ENCODE measurements at regions not wholly inside any gene's neighbourhood (a gene's known extent, or its start where the extent isn't known, plus 50 kb on each side); places are given as distances from the start of the nearest gene placed in this dataset.

DNA sequence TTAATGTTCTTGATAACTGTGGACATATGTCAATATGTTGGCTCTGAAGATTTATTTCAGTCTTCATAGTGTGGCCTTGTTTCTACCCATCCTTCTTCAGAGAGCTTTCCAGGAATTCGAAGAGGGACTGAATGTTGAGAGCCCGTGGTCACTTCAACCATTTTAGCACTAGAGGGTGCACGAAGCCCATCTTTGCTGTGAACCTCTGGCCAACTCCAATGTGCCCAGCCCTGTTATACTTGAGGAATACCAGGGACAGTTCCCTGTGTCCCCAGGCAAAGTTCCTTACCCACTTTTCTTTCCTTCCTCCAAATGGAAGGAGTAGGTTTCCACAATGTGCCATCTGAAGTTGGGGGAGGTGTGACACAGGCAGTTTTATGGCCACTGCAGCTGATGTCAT, 603.5 kb downstream of the RPL10L start:
- intact Hi-C loops (cut with DNase I; ENCODE audit: low total_unique reads), result no loop called here
- peaks cover 0 to 5% of the 10 kb centered on the region in 2 donors for H3K9me3 ChIP-seq

DNA sequence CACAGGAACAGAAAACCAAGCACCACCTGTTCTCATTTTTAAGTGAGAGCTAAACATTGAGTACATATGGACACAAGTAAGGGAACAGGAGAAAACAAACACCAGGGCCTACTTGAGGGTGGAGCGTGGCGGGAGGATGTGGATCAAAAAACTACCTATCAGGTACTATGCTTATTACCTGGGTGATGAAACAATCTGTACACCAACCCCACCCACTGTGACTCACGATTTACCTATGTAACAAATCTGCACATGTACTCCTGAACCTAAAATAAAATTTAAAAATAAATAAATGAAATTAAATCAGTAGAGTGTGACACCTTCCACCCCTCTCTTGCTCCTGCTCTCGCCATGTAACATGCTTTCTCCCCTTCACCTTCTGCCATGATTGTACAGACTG, 615.5 kb downstream of the RPL10L start:
- no peaks in the 10 kb centered on the region for H3K9me3 ChIP-seq
- no peak overlapping the region for H3K27ac ChIP-seq
- DNase-seq (ENCODE audit: low spot score in 2 of 2), result no peak
- no peak for TF ChIP-seq POLR2A (IDR thresholded peaks at IDR 0.05)
- TF ChIP-seq POLR2AphosphoS5 (IDR thresholded peaks at IDR 0.05), result no peak
- TF ChIP-seq, protein P1, sequence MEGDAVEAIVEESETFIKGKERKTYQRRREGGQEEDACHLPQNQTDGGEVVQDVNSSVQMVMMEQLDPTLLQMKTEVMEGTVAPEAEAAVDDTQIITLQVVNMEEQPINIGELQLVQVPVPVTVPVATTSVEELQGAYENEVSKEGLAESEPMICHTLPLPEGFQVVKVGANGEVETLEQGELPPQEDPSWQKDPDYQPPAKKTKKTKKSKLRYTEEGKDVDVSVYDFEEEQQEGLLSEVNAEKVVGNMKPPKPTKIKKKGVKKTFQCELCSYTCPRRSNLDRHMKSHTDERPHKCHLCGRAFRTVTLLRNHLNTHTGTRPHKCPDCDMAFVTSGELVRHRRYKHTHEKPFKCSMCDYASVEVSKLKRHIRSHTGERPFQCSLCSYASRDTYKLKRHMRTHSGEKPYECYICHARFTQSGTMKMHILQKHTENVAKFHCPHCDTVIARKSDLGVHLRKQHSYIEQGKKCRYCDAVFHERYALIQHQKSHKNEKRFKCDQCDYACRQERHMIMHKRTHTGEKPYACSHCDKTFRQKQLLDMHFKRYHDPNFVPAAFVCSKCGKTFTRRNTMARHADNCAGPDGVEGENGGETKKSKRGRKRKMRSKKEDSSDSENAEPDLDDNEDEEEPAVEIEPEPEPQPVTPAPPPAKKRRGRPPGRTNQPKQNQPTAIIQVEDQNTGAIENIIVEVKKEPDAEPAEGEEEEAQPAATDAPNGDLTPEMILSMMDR (IDR thresholded peaks at IDR 0.05), result no peak
- H3K4me3 ChIP-seq, result no peak overlapping the region
- H3K27me3 ChIP-seq, result no peaks in the 10 kb centered on the region
- no peaks in the 10 kb centered on the region for H3K4me1 ChIP-seq
- no peaks in the 10 kb centered on the region for H3K36me3 ChIP-seq
- intact Hi-C loops (cut with DNase I; ENCODE audit: low total_unique reads), result no loop called here

More for the DNA sequence above, 603.5 kb downstream of the RPL10L start:
- TF ChIP-seq POLR2AphosphoS5 (IDR thresholded peaks at IDR 0.05) (no peak), POLR2A (IDR thresholded peaks at IDR 0.05) (no peak)
- TF ChIP-seq, protein P1 (IDR thresholded peaks at IDR 0.05), result no peak
- no peak overlapping the region for H3K27ac ChIP-seq
- no peaks in the 10 kb centered on the region for H3K4me1 ChIP-seq
- no peak for DNase-seq (ENCODE audit: low spot score in 2 of 2)
- H3K4me3 ChIP-seq, result no peak overlapping the region
- H3K36me3 ChIP-seq, result no peaks in the 10 kb centered on the region
- no peaks in the 10 kb centered on the region for H3K27me3 ChIP-seq

DNA sequence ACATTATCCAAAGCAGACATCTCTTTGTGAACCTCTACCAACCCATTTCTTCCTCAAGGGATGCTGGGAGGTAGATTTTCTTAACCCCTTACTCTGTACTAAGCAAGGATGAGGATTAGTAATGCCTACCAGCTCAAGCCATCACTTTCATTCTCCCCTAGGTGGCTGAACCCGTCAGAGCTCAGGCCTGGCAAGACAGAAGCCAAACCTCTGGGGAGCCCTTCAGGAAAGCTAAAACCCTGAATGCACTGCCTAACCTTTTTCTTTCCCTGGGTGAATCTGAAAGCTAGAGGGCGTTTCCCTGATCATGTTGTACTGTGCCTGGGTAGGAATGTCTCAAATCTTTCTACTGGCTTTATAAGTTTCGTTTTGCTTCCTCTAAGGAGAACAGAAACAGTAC, 617.3 kb downstream of the RPL10L start:
- H3K4me3 ChIP-seq, result no peak overlapping the region
- no peaks in the 10 kb centered on the region for H3K4me1 ChIP-seq
- intact Hi-C loops (cut with DNase I; ENCODE audit: low total_unique reads), result no loop called here
- H3K9me3 ChIP-seq, result no peaks in the 10 kb centered on the region
- H3K27me3 ChIP-seq, result no peaks in the 10 kb centered on the region
- DNase-seq (ENCODE audit: low spot score in 2 of 2), result no peak
- H3K36me3 ChIP-seq, result no peaks in the 10 kb centered on the region
- no peak overlapping the region for H3K27ac ChIP-seq
- no peak for TF ChIP-seq POLR2AphosphoS5 (IDR thresholded peaks at IDR 0.05)
- TF ChIP-seq POLR2A (IDR thresholded peaks at IDR 0.05), result no peak
- TF ChIP-seq, protein P1 (IDR thresholded peaks at IDR 0.05), result no peak

DNA sequence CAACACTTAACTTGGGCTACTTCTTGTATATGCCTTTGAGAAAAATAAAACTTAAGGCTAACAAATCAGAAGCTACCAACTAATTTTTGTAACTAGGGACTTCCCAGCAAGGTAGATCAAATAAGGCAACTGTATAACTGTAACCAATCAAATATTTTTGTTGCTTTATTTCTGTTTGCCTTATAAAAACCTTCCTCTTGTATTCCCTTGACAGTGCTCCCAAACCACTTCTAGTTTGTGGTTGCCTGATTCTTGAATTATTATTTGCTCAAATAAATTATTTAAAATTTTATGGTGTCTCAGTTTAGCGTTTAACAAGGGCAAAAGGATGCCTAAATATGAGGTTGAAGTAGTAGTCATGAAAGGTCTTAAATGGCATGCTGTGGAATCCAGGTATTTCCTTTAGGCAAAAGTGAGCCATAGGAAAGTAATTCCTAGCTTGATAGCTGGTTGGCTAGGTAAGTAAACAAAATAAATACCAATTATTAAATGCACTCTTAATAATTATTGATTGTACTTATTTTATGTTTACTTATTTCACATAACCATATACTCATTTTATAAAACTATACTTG, 632.6 kb downstream of the RPL10L start:
- DNase-seq (ENCODE audit: low spot score in 2 of 2), result no peak
- Histone ChIP-seq H3K9me3 (no peaks in the 10 kb centered on the region), H3K4me1 (no peaks in the 10 kb centered on the region), H3K27me3 (no peaks in the 10 kb centered on the region), H3K36me3 (no peaks in the 10 kb centered on the region), H3K27ac (no peak overlapping the region), H3K4me3 (no peak overlapping the region)
- intact Hi-C loops (cut with DNase I; ENCODE audit: low total_unique reads), result no loop called here
- no peak for TF ChIP-seq POLR2AphosphoS5 (IDR thresholded peaks at IDR 0.05)
- TF ChIP-seq POLR2A (IDR thresholded peaks at IDR 0.05), result no peak

DNA sequence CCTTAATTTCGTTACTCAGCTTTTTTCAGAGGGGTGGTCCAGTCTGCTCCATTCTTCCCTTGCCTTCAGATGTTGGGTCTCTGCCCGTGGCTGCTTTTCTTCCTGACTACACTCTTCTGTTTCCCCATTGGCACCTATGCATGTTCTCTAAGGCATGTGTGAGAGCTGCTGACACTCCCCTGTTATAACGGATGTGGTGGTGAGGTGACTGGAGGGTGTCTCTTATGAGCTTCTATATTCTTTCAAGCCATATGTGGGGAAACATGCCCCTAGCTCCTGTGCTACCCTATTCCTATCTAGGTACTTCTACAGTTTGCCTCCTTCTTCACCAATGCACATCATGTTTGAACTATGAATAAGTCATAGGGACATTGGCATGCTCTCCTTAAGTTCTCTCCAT, 643.2 kb downstream of the RPL10L start:
- Histone ChIP-seq H3K36me3 (no peaks in the 10 kb centered on the region), H3K4me1 (no peaks in the 10 kb centered on the region), H3K27ac (no peak overlapping the region), H3K4me3 (no peak overlapping the region), H3K9me3 (peaks cover 9 to 11% of the 10 kb centered on the region in 2 donors), H3K27me3 (no peaks in the 10 kb centered on the region)
- no peak for DNase-seq (ENCODE audit: low spot score in 2 of 2)
- TF ChIP-seq, protein P1 (IDR thresholded peaks at IDR 0.05), result no peak
- TF ChIP-seq POLR2AphosphoS5 (IDR thresholded peaks at IDR 0.05) (no peak), POLR2A (IDR thresholded peaks at IDR 0.05) (no peak)
- intact Hi-C loops (cut with DNase I; ENCODE audit: low total_unique reads), result no loop called here

DNA sequence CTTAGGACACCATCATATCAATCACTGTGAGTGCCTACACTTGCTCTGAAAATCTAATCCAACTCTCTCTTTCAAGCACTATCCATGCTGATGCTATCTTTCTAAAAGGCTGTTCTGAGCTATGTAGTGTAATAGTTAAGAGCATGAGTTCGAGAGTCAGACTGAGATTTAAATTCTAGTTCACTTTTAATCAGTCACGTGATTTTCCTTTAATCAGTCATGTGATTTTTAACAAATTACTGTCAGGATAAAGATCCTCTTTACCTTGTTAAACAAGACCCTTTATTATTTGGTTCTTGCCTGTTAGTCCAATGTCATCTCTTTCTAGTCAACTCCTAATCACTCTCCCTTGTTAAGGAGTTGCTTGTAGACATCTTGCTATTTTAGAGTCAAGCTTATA, 653.0 kb downstream of the RPL10L start:
- Histone ChIP-seq H3K27me3 (no peaks in the 10 kb centered on the region), H3K4me3 (no peak overlapping the region), H3K36me3 (no peaks in the 10 kb centered on the region), H3K9me3 (no peaks in the 10 kb centered on the region), H3K4me1 (no peaks in the 10 kb centered on the region), H3K27ac (no peak overlapping the region)
- no peak for TF ChIP-seq POLR2AphosphoS5 (IDR thresholded peaks at IDR 0.05)
- TF ChIP-seq POLR2A (IDR thresholded peaks at IDR 0.05), result no peak
- TF ChIP-seq, protein P1 (IDR thresholded peaks at IDR 0.05), result no peak
- no peak for DNase-seq (ENCODE audit: low spot score in 2 of 2)
- intact Hi-C loops (cut with DNase I; ENCODE audit: low total_unique reads), result no loop called here
